Activated CD8-positive, alpha-beta T cell treated with anti-CD3 and anti-CD28 coated beads, Interleukin-2, amount 10 ng/mL, durations not matched to agents 7 days and 5 days (primary cell): ENCODE measurements at regions not wholly inside any gene's neighbourhood (a gene's known extent, or its start where the extent isn't known, plus 50 kb on each side); places are given as distances from the start of the nearest gene placed in this dataset.
"Not testable (repeated sequence)": the region's sequence is repeated elsewhere in the genome, so short reads cannot be mapped to it uniquely, and the experiment has no call there.

ENCODE experiments used
- ATAC-seq: fragments of 150-1000 bp; cut with Tn5 transposase; one replicate; pipeline ENCODE4 v1.10.0; 2021; ENCODE audit warnings: moderate library complexity
- CTCF ChIA-PET: fragments of 350-600 bp; sonication (Branson Sonifier 250); formaldehyde crosslinking; loops from one replicate; lab custom pipeline; 2021; ENCODE audit warnings: antibody characterized with exemption; lab: Charles Lee
- POLR2A ChIA-PET: fragments of 350-600 bp; sonication (Branson Sonifier 250); formaldehyde crosslinking; loops from one replicate; lab custom pipeline; 2021; ENCODE audit warnings: antibody characterized with exemption; lab: Charles Lee
- DNase-seq: peaks from one replicate; pipeline ENCODE4 v3.0.0-alpha.2; 2020
- H3K27ac Mint-ChIP-seq: one replicate; pipeline ENCODE4 v1.8.0; 2021; ENCODE audit warnings: mild to moderate bottlenecking, mixed read lengths
- H3K27me3 Mint-ChIP-seq: one replicate; pipeline ENCODE4 v1.8.0; 2021; ENCODE audit warnings: low read depth, mixed read lengths
- H3K36me3 Mint-ChIP-seq: one replicate; pipeline ENCODE4 v1.8.0; 2021; ENCODE audit warnings: low read depth, mixed read lengths
- H3K4me1 Mint-ChIP-seq: one replicate; pipeline ENCODE4 v1.8.0; 2021; ENCODE audit warnings: low read depth, mixed read lengths
- H3K4me3 Mint-ChIP-seq: one replicate; pipeline ENCODE4 v1.8.0; 2021; ENCODE audit warnings: mild to moderate bottlenecking, mixed read lengths
- H3K9me3 Mint-ChIP-seq: one replicate; pipeline ENCODE4 v1.8.0; 2022; ENCODE audit warnings: mixed read lengths; ENCODE audit not compliant: insufficient read depth

- Mint-ChIP-seq H3K9me3 (no peaks in the 10 kb centered on the region), H3K27ac (no peak overlapping the region), H3K4me3 (no peak overlapping the region), H3K4me1 (no peaks in the 10 kb centered on the region), H3K27me3 (no peaks in the 10 kb centered on the region), H3K36me3 (no peaks in the 10 kb centered on the region)
- ChIA-PET CTCF (no interaction called here), POLR2A (no interaction called here)
- DNase-seq (no peak), ATAC-seq (no peak)
Measured at GRCh38 chr9:30628915-30629567, 1755.4 kb upstream of the ACO1 start.

DNA sequence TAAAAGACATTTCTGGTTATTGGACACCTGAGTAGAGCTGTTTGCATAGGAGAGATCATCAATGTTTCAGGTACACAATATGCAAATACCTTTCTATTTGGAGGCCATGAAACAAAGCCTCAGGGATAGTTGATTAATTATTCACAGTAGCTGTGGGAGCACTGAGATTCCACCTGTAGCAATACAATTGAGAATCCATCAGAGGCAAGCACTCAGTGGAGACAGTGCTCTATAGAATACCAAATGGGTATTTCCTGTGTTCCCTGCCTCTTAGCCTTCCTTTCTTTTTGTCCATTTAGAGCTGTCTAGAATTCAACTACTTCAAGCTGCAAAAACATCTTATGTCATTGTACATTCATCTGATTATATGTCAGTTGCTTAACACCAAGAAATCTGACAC, 1754.0 kb upstream of the ACO1 start:
- H3K27me3 Mint-ChIP-seq = no peaks in the 10 kb centered on the region
- ATAC-seq (no peak), DNase-seq (no peak)
- ChIA-PET CTCF (no interaction called here), POLR2A (no interaction called here)
- no peak overlapping the region for H3K4me3 Mint-ChIP-seq
- no peaks in the 10 kb centered on the region for H3K36me3 Mint-ChIP-seq
- H3K4me1 Mint-ChIP-seq = no peaks in the 10 kb centered on the region
- no peaks in the 10 kb centered on the region for H3K9me3 Mint-ChIP-seq
- no peak overlapping the region for H3K27ac Mint-ChIP-seq

DNA sequence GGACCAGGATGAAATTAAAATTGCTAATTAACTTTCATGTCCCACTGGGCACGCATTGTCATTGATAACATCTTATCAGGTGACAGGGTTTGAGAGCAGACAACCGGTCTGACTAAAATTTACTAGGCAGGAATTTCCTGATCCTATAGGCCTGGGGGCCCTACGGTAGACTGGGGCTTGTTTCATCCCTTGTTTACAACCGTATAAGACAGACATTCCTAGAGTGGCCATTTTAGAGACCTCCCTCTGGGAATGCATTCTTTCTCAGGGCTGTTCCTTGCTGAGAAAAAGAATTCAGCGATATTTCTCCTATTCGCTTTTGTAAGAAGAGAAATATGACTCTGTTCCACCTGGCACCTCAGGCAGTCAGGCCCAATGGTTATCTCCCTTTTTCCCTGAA, 1737.8 kb upstream of the ACO1 start:
- H3K27ac Mint-ChIP-seq, H3K36me3 Mint-ChIP-seq, H3K9me3 Mint-ChIP-seq, H3K4me3 Mint-ChIP-seq, CTCF ChIA-PET, POLR2A ChIA-PET, H3K4me1 Mint-ChIP-seq, H3K27me3 Mint-ChIP-seq, DNase-seq, ATAC-seq: not testable (repeated sequence)

DNA sequence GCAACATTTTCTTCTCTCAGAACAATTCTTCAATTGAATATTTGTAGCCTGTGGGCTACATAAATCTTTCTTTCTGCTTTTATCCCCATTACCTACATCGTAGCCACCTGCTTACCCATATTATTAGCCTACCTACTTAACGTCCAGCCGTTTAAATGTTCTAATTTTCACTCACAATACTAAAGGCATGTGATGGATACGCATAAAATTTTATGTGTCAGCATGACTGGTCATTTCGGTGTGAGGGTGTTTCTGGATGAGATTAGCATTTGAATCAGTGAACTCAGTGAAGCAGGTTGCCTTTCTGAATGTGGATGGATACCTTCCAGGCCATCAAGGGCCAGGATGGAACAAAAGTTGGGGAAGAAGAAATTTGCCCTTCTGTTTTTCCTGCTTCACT, 1722.5 kb upstream of the ACO1 start:
- no peaks in the 10 kb centered on the region for H3K9me3 Mint-ChIP-seq
- H3K36me3 Mint-ChIP-seq = no peaks in the 10 kb centered on the region
- ChIA-PET CTCF (no interaction called here), POLR2A (no interaction called here)
- no peak overlapping the region for H3K27ac Mint-ChIP-seq
- H3K27me3 Mint-ChIP-seq = no peaks in the 10 kb centered on the region
- ATAC-seq (no peak), DNase-seq (no peak)
- no peaks in the 10 kb centered on the region for H3K4me1 Mint-ChIP-seq
- no peak overlapping the region for H3K4me3 Mint-ChIP-seq

- H3K9me3 Mint-ChIP-seq = no peaks in the 10 kb centered on the region
- no peak for DNase-seq
- no peak for ATAC-seq
- CTCF ChIA-PET = no interaction called here
- H3K4me1 Mint-ChIP-seq = no peaks in the 10 kb centered on the region
- no peak overlapping the region for H3K4me3 Mint-ChIP-seq
- H3K36me3 Mint-ChIP-seq = no peaks in the 10 kb centered on the region
- H3K27me3 Mint-ChIP-seq = no peaks in the 10 kb centered on the region
- POLR2A ChIA-PET = no interaction called here
- no peak overlapping the region for H3K27ac Mint-ChIP-seq
Measured at GRCh38 chr9:30670805-30671562, 1713.5 kb upstream of the ACO1 start.

GRCh38 chr9:30673132-30673531, 1711.3 kb upstream of the ACO1 start:
- DNase-seq = no peak
- ChIA-PET POLR2A (no interaction called here), CTCF (no interaction called here)
- H3K9me3 Mint-ChIP-seq = no peaks in the 10 kb centered on the region
- no peak overlapping the region for H3K4me3 Mint-ChIP-seq
- no peaks in the 10 kb centered on the region for H3K4me1 Mint-ChIP-seq
- no peaks in the 10 kb centered on the region for H3K27me3 Mint-ChIP-seq
- no peaks in the 10 kb centered on the region for H3K36me3 Mint-ChIP-seq
- H3K27ac Mint-ChIP-seq = no peak overlapping the region
- ATAC-seq = no peak

DNA sequence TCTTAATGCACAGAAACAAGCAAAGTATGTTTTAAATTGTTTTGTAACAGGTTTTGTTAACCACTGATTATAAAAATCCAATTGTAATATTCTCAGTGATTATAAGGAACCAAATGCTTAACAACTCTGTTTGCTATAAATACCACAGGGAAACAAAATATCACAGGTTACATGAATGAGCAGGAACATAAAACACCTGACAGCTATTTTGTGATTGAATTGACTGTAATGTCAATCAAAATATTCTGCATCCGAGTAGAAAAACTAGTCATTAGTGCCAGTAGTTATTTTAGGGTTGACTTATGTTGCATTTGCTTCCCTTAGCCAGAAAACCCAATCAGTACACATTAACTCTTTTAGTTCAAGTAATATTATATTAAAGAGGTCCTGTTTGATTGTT, 1707.8 kb upstream of the ACO1 start:
- no peaks in the 10 kb centered on the region for H3K27me3 Mint-ChIP-seq
- H3K4me3 Mint-ChIP-seq = no peak overlapping the region
- POLR2A ChIA-PET = no interaction called here
- H3K9me3 Mint-ChIP-seq = no peaks in the 10 kb centered on the region
- no peaks in the 10 kb centered on the region for H3K4me1 Mint-ChIP-seq
- ATAC-seq = no peak
- no peaks in the 10 kb centered on the region for H3K36me3 Mint-ChIP-seq
- CTCF ChIA-PET = no interaction called here
- DNase-seq = no peak
- H3K27ac Mint-ChIP-seq = no peak overlapping the region

DNA sequence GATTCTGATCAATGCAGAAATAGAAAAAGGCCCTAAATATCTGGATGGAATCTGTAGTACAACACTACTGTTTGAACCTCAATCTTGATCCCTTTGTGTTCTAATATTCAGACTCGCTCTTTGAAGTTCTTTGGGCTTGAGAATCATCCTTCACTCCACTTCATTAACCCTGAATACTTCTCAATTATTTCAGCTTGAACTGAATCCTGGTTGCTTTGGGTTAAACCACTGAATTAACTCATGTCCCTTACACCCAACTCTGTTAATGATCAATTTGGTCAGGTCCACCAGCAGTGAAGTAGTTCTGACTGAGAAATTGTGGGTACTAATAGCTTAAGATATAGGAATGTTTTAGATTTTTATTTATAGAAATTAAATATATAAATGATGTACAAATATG, 1707.2 kb upstream of the ACO1 start:
- Mint-ChIP-seq H3K4me3 (no peak overlapping the region), H3K4me1 (no peaks in the 10 kb centered on the region), H3K9me3 (no peaks in the 10 kb centered on the region), H3K36me3 (no peaks in the 10 kb centered on the region), H3K27me3 (no peaks in the 10 kb centered on the region), H3K27ac (no peak overlapping the region)
- ATAC-seq = no peak
- no peak for DNase-seq
- ChIA-PET CTCF (no interaction called here), POLR2A (no interaction called here)

DNA sequence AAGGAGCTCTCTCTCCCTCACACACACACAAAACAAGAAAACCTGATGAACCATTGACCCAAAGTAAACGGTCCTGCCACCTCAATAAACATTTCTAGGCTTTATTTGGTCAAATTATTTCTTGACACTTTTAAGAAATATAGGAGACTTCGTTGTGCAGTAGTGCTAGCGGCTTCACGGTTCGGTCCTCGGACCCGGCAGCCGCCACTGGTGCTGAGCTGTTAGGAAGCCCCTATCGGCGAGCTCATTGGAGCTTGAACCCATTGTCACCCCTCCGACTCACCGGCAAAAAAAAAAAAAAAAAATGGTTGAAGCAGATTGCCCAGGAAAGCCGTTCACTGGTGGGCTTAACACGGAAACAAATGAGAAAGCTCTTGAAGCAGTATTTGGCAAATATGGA, 1695.6 kb upstream of the ACO1 start:
- Mint-ChIP-seq H3K27ac (no peak overlapping the region), H3K4me1 (no peaks in the 10 kb centered on the region), H3K4me3 (no peak overlapping the region), H3K36me3 (no peaks in the 10 kb centered on the region), H3K27me3 (no peaks in the 10 kb centered on the region), H3K9me3 (peaks cover 11% of the 10 kb centered on the region)
- CTCF ChIA-PET = no interaction called here
- DNase-seq (no peak), ATAC-seq (no peak)
- POLR2A ChIA-PET = no interaction called here

DNA sequence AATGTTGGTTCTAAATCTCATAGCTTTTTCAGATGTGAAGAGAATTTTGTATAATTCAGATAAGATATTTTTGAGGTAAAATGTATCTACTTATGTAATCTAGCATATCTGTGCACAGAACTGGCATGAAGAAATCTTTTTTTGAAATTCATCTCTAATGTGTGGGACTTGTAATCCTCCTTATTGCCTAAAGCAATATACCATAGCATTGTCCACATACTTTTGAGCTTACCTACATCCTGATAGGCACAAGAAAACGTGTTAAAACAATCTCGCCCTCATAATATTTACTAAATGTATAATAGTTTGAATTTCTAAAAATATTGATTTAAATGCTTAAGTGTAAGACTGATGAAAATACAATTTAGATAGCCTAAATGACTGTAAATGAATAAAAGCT, 1686.5 kb upstream of the ACO1 start:
- DNase-seq (no peak), ATAC-seq (no peak)
- Mint-ChIP-seq H3K27me3 (no peaks in the 10 kb centered on the region), H3K4me1 (no peaks in the 10 kb centered on the region), H3K4me3 (no peak overlapping the region), H3K27ac (no peak overlapping the region), H3K36me3 (no peaks in the 10 kb centered on the region), H3K9me3 (no peaks in the 10 kb centered on the region)
- CTCF ChIA-PET = no interaction called here
- POLR2A ChIA-PET = no interaction called here

GRCh38 chr9:30711591-30711990, 1672.9 kb upstream of the ACO1 start:
- Mint-ChIP-seq H3K36me3 (no peaks in the 10 kb centered on the region), H3K27ac (no peak overlapping the region), H3K4me3 (no peak overlapping the region), H3K9me3 (no peaks in the 10 kb centered on the region), H3K27me3 (no peaks in the 10 kb centered on the region), H3K4me1 (no peaks in the 10 kb centered on the region)
- DNase-seq = no peak
- CTCF ChIA-PET = no interaction called here
- no peak for ATAC-seq
- POLR2A ChIA-PET = no interaction called here

GRCh38 chr9:30713243-30713642, 1671.2 kb upstream of the ACO1 start:
- no peak overlapping the region for H3K27ac Mint-ChIP-seq
- H3K36me3 Mint-ChIP-seq = no peaks in the 10 kb centered on the region
- POLR2A ChIA-PET = no interaction called here

GRCh38 chr9:30714389-30714788, 1670.1 kb upstream of the ACO1 start:
- Mint-ChIP-seq H3K4me1 (no peaks in the 10 kb centered on the region), H3K9me3 (no peaks in the 10 kb centered on the region), H3K27ac (no peak overlapping the region), H3K4me3 (no peak overlapping the region), H3K27me3 (no peaks in the 10 kb centered on the region), H3K36me3 (no peaks in the 10 kb centered on the region)
- ATAC-seq = no peak
- ChIA-PET CTCF (no interaction called here), POLR2A (no interaction called here)
- no peak for DNase-seq

More at GRCh38 chr9:30713243-30713642, 1671.2 kb upstream of the ACO1 start:
- ATAC-seq (no peak), DNase-seq (no peak)
- no peaks in the 10 kb centered on the region for H3K9me3 Mint-ChIP-seq
- CTCF ChIA-PET = no interaction called here
- no peaks in the 10 kb centered on the region for H3K4me1 Mint-ChIP-seq
- H3K27me3 Mint-ChIP-seq = no peaks in the 10 kb centered on the region
- no peak overlapping the region for H3K4me3 Mint-ChIP-seq
